Stimulated activated CD4-positive, alpha-beta T cell treated with anti-CD3 and anti-CD28 coated beads, Interleukin-15, amount 100 ng/mL, for 1 hour (primary cell): ENCODE measurements at regions not wholly inside any gene's neighbourhood (a gene's known extent, or its start where the extent isn't known, plus 50 kb on each side); places are given as distances from the start of the nearest gene placed in this dataset.

Experiments used
- DNase-seq, 2 donors: peaks; one replicate each; pipeline ENCODE4 v3.0.0-alpha.2; 2020; ENCODE audit warnings: low read depth in 1 of 2, low spot score in 1 of 2

GRCh38 chr2:82282111-82282882 is 1977.7 kb upstream of the LRRTM1 start:
- DNase-seq: no peak

- DNase-seq: no peak
These were observed 1974.8 kb upstream of the LRRTM1 start for GRCh38 chr2:82279367-82279766.

- DNase-seq: no peak
These were observed 1973.9 kb upstream of the LRRTM1 start for GRCh38 chr2:82278416-82278815.

GRCh38 chr2:82275599-82275998 is 1971.0 kb upstream of the LRRTM1 start:
- DNase-seq: no peak

- no peak for DNase-seq
These were observed 1963.9 kb upstream of the LRRTM1 start for GRCh38 chr2:82268446-82268845.

GRCh38 chr2:82260521-82260920 is 1956.0 kb upstream of the LRRTM1 start:
- no peak for DNase-seq

GRCh38 chr2:82259551-82259950 is 1955.0 kb upstream of the LRRTM1 start:
- no peak for DNase-seq

- no peak for DNase-seq
These were observed 1953.4 kb upstream of the LRRTM1 start for GRCh38 chr2:82257796-82258555.

GRCh38 chr2:82256983-82257632 is 1952.6 kb upstream of the LRRTM1 start:
- DNase-seq: no peak

- DNase-seq: no peak
These were observed 1951.7 kb upstream of the LRRTM1 start for GRCh38 chr2:82256288-82256687.

- DNase-seq: no peak
These were observed 1950.2 kb upstream of the LRRTM1 start for GRCh38 chr2:82254728-82255127.

- no peak for DNase-seq
These were observed 1941.7 kb upstream of the LRRTM1 start for GRCh38 chr2:82246220-82246775.

GRCh38 chr2:82239176-82239575 is 1934.6 kb upstream of the LRRTM1 start:
- DNase-seq: no peak

GRCh38 chr2:82237994-82238662 is 1933.6 kb upstream of the LRRTM1 start:
- no peak for DNase-seq

- no peak for DNase-seq
These were observed 1929.8 kb upstream of the LRRTM1 start for GRCh38 chr2:82234283-82234874.

- no peak for DNase-seq
These were observed 1929.3 kb upstream of the LRRTM1 start for GRCh38 chr2:82233806-82234205.

GRCh38 chr2:82230406-82230805 is 1925.9 kb upstream of the LRRTM1 start:
- no peak for DNase-seq

- no peak for DNase-seq
These were observed 1921.9 kb upstream of the LRRTM1 start for GRCh38 chr2:82226441-82226840.

- DNase-seq: no peak
These were observed 1919.9 kb upstream of the LRRTM1 start for GRCh38 chr2:82224301-82224940.

GRCh38 chr2:82215212-82215611 is 1910.7 kb upstream of the LRRTM1 start:
- no peak for DNase-seq
